SU-DHL-6 (cell line): ENCODE measurements at regions not wholly inside any gene's neighbourhood (a gene's known extent, or its start where the extent isn't known, plus 50 kb on each side); places are given as distances from the start of the nearest gene placed in this dataset.

Source experiments
- H2AFZ ChIP-seq: fragments of 200-600 bp; sonication (generic); 2 replicates; pipeline ENCODE4 v1.6.1; 2014; ENCODE audit warnings: low read depth, mild to moderate bottlenecking, moderate library complexity, mixed read lengths, antibody characterized with exemption, low read length; ENCODE audit not compliant: severe bottlenecking
- H3F3A ChIP-seq: fragments of 200-600 bp; shearing (Covaris generic); 2 replicates; pipeline ENCODE4 v1.6.0; 2016; ENCODE audit warnings: antibody characterized with exemption, mild to moderate bottlenecking; ENCODE audit not compliant: insufficient read depth
- H3K27ac ChIP-seq: fragments of 200-600 bp; sonication (generic); 2 replicates; pipeline ENCODE4 v1.5.1; 2016; ENCODE audit warnings: low read depth, mild to moderate bottlenecking, low read length, moderate library complexity, mixed read lengths
- H3K27me3 ChIP-seq: fragments of 200-600 bp; sonication (generic), shearing (Covaris generic); 2 replicates; pipeline ENCODE4 v1.6.0; 2014; ENCODE audit warnings: mild to moderate bottlenecking, low read length
- H3K36me3 ChIP-seq: fragments of 200-600 bp; sonication (generic); 2 replicates; pipeline ENCODE4 v1.6.1; 2014; ENCODE audit warnings: mild to moderate bottlenecking, low read length, mixed read lengths
- H3K4me2 ChIP-seq: fragments of 300-600, 200-600 bp; shearing (Covaris generic), sonication (generic); 2 replicates; pipeline ENCODE4 v1.6.0; 2014; ENCODE audit warnings: low read length, low read depth, mild to moderate bottlenecking; ENCODE audit not compliant: poor library complexity, severe bottlenecking
- H3K4me3 ChIP-seq: fragments of 200-600 bp; sonication (generic); 2 replicates; pipeline ENCODE4 v1.5.1; 2014; ENCODE audit warnings: antibody characterized with exemption, low read length, mild to moderate bottlenecking, mixed read lengths; ENCODE audit not compliant: insufficient read depth, poor library complexity, severe bottlenecking
- H3K79me2 ChIP-seq: fragments of 200-600 bp; sonication (generic); 2 replicates; pipeline ENCODE4 v1.6.1; 2014; ENCODE audit warnings: mild to moderate bottlenecking, low read length, moderate library complexity; ENCODE audit not compliant: insufficient read depth
- H3K9ac ChIP-seq: fragments of 200-600 bp; sonication (generic); 2 replicates; pipeline ENCODE4 v1.7.0; 2014; ENCODE audit warnings: mild to moderate bottlenecking, low read length
- H3K9me2 ChIP-seq: fragments of 200-600 bp; sonication (generic); replicated peaks from 2 replicates; pipeline ENCODE4 v1.6.1; 2014; ENCODE audit warnings: low read length; ENCODE audit not compliant: insufficient read depth
- H3K9me3 ChIP-seq: fragments of 200-600 bp; sonication (generic); 2 replicates; pipeline ENCODE4 v1.6.1; 2014; ENCODE audit warnings: low read length, mixed read lengths; ENCODE audit not compliant: insufficient read depth
- H4K20me1 ChIP-seq: fragments of 200-600 bp; sonication (generic); 2 replicates; pipeline ENCODE4 v1.6.1; 2014; ENCODE audit warnings: low read depth, mild to moderate bottlenecking, antibody characterized with exemption, low read length, moderate library complexity, mixed read lengths
- CTCF ChIP-seq: fragments of 200-600 bp; sonication (generic); IDR thresholded peaks from one replicate; pipeline ENCODE4 v1.5.1; 2017; ENCODE audit warnings: antibody characterized with exemption, mild to moderate bottlenecking, low read length, moderate library complexity; ENCODE audit not compliant: insufficient read depth, poor library complexity, severe bottlenecking
- EZH2phosphoT487 ChIP-seq: fragments of 200-600 bp; sonication (generic), shearing (Covaris generic); conservative IDR thresholded peaks from 2 replicates; pipeline ENCODE4 v1.6.1; 2018; ENCODE audit warnings: mild to moderate bottlenecking, antibody characterized with exemption, low read length, moderate library complexity, mixed read lengths

GRCh38 chr14:85912141-85912540 is 382.2 kb downstream of the FLRT2 start:
- Histone ChIP-seq H3K79me2 (no peaks in the 10 kb centered on the region), H2AFZ (no peak overlapping the region), H3K9me3 (no peaks in the 10 kb centered on the region), H3K36me3 (no peaks in the 10 kb centered on the region), H3F3A (no peaks in the 10 kb centered on the region), H3K27ac (no peak overlapping the region), H3K9ac (no peak overlapping the region), H3K4me3 (no peak overlapping the region), H3K27me3 (no peaks in the 10 kb centered on the region), H3K9me2 (no peaks in the 10 kb centered on the region), H3K4me2 (no peak overlapping the region), H4K20me1 (no peaks in the 10 kb centered on the region)
- no peak for TF ChIP-seq EZH2phosphoT487
- TF ChIP-seq CTCF = no peak

- H3K9ac ChIP-seq = no peak overlapping the region
- H3K36me3 ChIP-seq = no peaks in the 10 kb centered on the region
- no peaks in the 10 kb centered on the region for H3K79me2 ChIP-seq
- H3K4me3 ChIP-seq = no peak overlapping the region
- H3K27me3 ChIP-seq = no peaks in the 10 kb centered on the region
- TF ChIP-seq EZH2phosphoT487 (no peak), CTCF (no peak)
- H3K27ac ChIP-seq = no peak overlapping the region
- H3K4me2 ChIP-seq = no peak overlapping the region
- H2AFZ ChIP-seq = no peak overlapping the region
- H3K9me3 ChIP-seq = no peaks in the 10 kb centered on the region
- no peaks in the 10 kb centered on the region for H3F3A ChIP-seq
- H4K20me1 ChIP-seq = no peaks in the 10 kb centered on the region
- H3K9me2 ChIP-seq = no peaks in the 10 kb centered on the region
Observed at GRCh38 chr14:85911044-85911443, 381.1 kb downstream of the FLRT2 start.

- H3F3A ChIP-seq = no peaks in the 10 kb centered on the region
- no peaks in the 10 kb centered on the region for H3K79me2 ChIP-seq
- no peaks in the 10 kb centered on the region for H3K36me3 ChIP-seq
- H3K27ac ChIP-seq = no peak overlapping the region
- no peak overlapping the region for H3K9ac ChIP-seq
- H3K4me2 ChIP-seq = no peak overlapping the region
- no peaks in the 10 kb centered on the region for H3K9me3 ChIP-seq
- no peaks in the 10 kb centered on the region for H3K27me3 ChIP-seq
- no peak overlapping the region for H3K4me3 ChIP-seq
- no peak for TF ChIP-seq EZH2phosphoT487
- TF ChIP-seq CTCF = no peak
- no peaks in the 10 kb centered on the region for H4K20me1 ChIP-seq
- no peaks in the 10 kb centered on the region for H3K9me2 ChIP-seq
- H2AFZ ChIP-seq = no peak overlapping the region
Observed at GRCh38 chr14:85909581-85909980, 379.6 kb downstream of the FLRT2 start.
